ENCODE measurements at regions not wholly inside any gene's neighbourhood (a gene's known extent, or its start where the extent isn't known, plus 50 kb on each side); places are given as distances from the start of the nearest gene placed in this dataset.

DNA sequence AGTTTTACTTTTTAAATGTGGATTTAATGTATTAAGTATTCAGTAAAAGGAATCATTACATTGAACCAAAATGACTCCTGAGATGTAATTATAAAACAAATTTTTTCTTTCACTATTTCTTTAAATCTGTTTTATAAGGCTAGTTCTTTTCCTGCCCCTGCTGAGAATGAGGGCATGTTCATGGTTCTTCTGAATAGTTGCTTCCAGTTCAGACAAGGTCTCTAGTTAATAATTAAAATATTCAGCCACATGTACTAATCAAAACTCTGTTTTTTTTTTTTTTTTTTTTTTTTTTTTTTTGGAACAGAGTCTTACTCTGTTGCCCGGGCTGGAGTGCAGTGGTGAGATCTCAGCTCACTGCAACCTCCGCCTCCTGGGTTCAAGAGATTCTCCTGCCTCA lies 321.2 kb downstream of the DNAJB9 start:
- H3K4me3 ChIP-seq (replicated peaks in 1 of 4; ENCODE audit: control extremely low read depth in 1 of 4, insufficient read depth in 1 of 4, low read depth in 3 of 4, low read length in 4 of 4): no peak overlapping the region
- H3K4me1 ChIP-seq (ENCODE audit: control insufficient read depth, extremely low read depth, insufficient read depth, low read length): no peaks in the 10 kb centered on the region
- no peak overlapping the region for H3K4me2 ChIP-seq (ENCODE audit: extremely low read depth, insufficient read depth, low read length)
- no peak for DNase-seq (ENCODE audit: low read depth in 2 of 2)
- no peak overlapping the region for H3K9ac ChIP-seq (ENCODE audit: insufficient read depth, low read length)
- no peak overlapping the region for H3K27ac ChIP-seq (ENCODE audit: insufficient read depth, low read length)
- H3K27me3 ChIP-seq (ENCODE audit: control insufficient read depth, insufficient read depth, low read length): no peaks in the 10 kb centered on the region
- H3K79me2 ChIP-seq (ENCODE audit: control insufficient read depth, insufficient read depth, low read length): no peaks in the 10 kb centered on the region
- H3K9me3 ChIP-seq (ENCODE audit: control insufficient read depth, insufficient read depth, low read depth, low read length): no peaks in the 10 kb centered on the region
- TF ChIP-seq, protein P1, sequence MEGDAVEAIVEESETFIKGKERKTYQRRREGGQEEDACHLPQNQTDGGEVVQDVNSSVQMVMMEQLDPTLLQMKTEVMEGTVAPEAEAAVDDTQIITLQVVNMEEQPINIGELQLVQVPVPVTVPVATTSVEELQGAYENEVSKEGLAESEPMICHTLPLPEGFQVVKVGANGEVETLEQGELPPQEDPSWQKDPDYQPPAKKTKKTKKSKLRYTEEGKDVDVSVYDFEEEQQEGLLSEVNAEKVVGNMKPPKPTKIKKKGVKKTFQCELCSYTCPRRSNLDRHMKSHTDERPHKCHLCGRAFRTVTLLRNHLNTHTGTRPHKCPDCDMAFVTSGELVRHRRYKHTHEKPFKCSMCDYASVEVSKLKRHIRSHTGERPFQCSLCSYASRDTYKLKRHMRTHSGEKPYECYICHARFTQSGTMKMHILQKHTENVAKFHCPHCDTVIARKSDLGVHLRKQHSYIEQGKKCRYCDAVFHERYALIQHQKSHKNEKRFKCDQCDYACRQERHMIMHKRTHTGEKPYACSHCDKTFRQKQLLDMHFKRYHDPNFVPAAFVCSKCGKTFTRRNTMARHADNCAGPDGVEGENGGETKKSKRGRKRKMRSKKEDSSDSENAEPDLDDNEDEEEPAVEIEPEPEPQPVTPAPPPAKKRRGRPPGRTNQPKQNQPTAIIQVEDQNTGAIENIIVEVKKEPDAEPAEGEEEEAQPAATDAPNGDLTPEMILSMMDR (conservative IDR thresholded peaks at IDR 0.05 in 1 of 2, IDR thresholded peaks at IDR 0.05 in 1 of 2; ENCODE audit: low read depth in 1 of 2, low read length in 2 of 2): no peak
- TF ChIP-seq EZH2 (IDR thresholded peaks at IDR 0.05; ENCODE audit: low read length, missing control alignments): no peak
- no peaks in the 10 kb centered on the region for H3K36me3 ChIP-seq (ENCODE audit: control insufficient read depth, insufficient read depth, low read length)
- H2AFZ ChIP-seq (ENCODE audit: low read length): no peak overlapping the region
- no peaks in the 10 kb centered on the region for H4K20me1 ChIP-seq (ENCODE audit: control insufficient read depth, extremely low read depth, insufficient read depth, low read length)

- H3K79me2 ChIP-seq (ENCODE audit: control insufficient read depth, insufficient read depth, low read length): no peaks in the 10 kb centered on the region
- H3K36me3 ChIP-seq (ENCODE audit: control insufficient read depth, insufficient read depth, low read length): no peaks in the 10 kb centered on the region
- no peaks in the 10 kb centered on the region for H3K4me1 ChIP-seq (ENCODE audit: control insufficient read depth, extremely low read depth, insufficient read depth, low read length)
- H3K9me3 ChIP-seq (ENCODE audit: control insufficient read depth, insufficient read depth, low read depth, low read length): no peaks in the 10 kb centered on the region
- no peak overlapping the region for H3K27ac ChIP-seq (ENCODE audit: insufficient read depth, low read length)
- H2AFZ ChIP-seq (ENCODE audit: low read length): no peak overlapping the region
- H3K27me3 ChIP-seq (ENCODE audit: control insufficient read depth, insufficient read depth, low read length): no peaks in the 10 kb centered on the region
- no peak overlapping the region for H3K4me2 ChIP-seq (ENCODE audit: extremely low read depth, insufficient read depth, low read length)
- no peaks in the 10 kb centered on the region for H4K20me1 ChIP-seq (ENCODE audit: control insufficient read depth, extremely low read depth, insufficient read depth, low read length)
- TF ChIP-seq, protein P1 (conservative IDR thresholded peaks at IDR 0.05 in 1 of 2, IDR thresholded peaks at IDR 0.05 in 1 of 2; ENCODE audit: low read depth in 1 of 2, low read length in 2 of 2): no peak
- TF ChIP-seq EZH2 (IDR thresholded peaks at IDR 0.05; ENCODE audit: low read length, missing control alignments): no peak
- H3K4me3 ChIP-seq (replicated peaks in 1 of 4; ENCODE audit: control extremely low read depth in 1 of 4, insufficient read depth in 1 of 4, low read depth in 3 of 4, low read length in 4 of 4): no peak overlapping the region
- H3K9ac ChIP-seq (ENCODE audit: insufficient read depth, low read length): no peak overlapping the region
- no peak for DNase-seq (ENCODE audit: low read depth in 2 of 2)
These were observed 338.8 kb downstream of the DNAJB9 start for GRCh38 chr7:108908456-108908855.

DNA sequence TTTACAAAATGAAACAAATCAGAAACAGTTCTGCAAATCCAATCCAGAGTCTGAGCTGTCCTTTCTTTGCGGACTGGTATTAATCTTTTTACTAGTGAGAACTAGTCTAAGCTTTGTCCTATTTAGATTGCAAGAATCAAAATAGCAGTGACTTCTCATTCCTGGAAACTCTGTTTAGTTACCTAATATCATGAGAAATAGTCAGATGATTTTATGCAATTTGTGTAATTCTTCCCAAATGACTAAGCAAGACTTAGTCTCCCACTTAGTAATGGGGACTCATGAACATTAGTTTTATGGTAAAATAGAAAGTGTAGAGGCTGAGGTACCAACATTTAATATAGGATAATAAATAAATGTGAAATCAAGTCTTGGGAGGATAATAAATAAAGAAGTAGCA lies 341.3 kb downstream of the DNAJB9 start:
- no peaks in the 10 kb centered on the region for H3K9me3 ChIP-seq (ENCODE audit: control insufficient read depth, insufficient read depth, low read depth, low read length)
- TF ChIP-seq, protein P1 (conservative IDR thresholded peaks at IDR 0.05 in 1 of 2, IDR thresholded peaks at IDR 0.05 in 1 of 2; ENCODE audit: low read depth in 1 of 2, low read length in 2 of 2): no peak
- no peak for TF ChIP-seq EZH2 (IDR thresholded peaks at IDR 0.05; ENCODE audit: low read length, missing control alignments)

More for the DNA sequence above, 341.3 kb downstream of the DNAJB9 start:
- H3K9ac ChIP-seq (ENCODE audit: insufficient read depth, low read length): no peak overlapping the region
- H3K4me1 ChIP-seq (ENCODE audit: control insufficient read depth, extremely low read depth, insufficient read depth, low read length): no peaks in the 10 kb centered on the region
- no peaks in the 10 kb centered on the region for H4K20me1 ChIP-seq (ENCODE audit: control insufficient read depth, extremely low read depth, insufficient read depth, low read length)
- H3K27me3 ChIP-seq (ENCODE audit: control insufficient read depth, insufficient read depth, low read length): no peaks in the 10 kb centered on the region
- no peak overlapping the region for H3K27ac ChIP-seq (ENCODE audit: insufficient read depth, low read length)
- no peak overlapping the region for H3K4me2 ChIP-seq (ENCODE audit: extremely low read depth, insufficient read depth, low read length)
- H3K36me3 ChIP-seq (ENCODE audit: control insufficient read depth, insufficient read depth, low read length): no peaks in the 10 kb centered on the region
- no peak overlapping the region for H2AFZ ChIP-seq (ENCODE audit: low read length)
- H3K79me2 ChIP-seq (ENCODE audit: control insufficient read depth, insufficient read depth, low read length): no peaks in the 10 kb centered on the region
- no peak for DNase-seq (ENCODE audit: low read depth in 2 of 2)
- no peak overlapping the region for H3K4me3 ChIP-seq (replicated peaks in 1 of 4; ENCODE audit: control extremely low read depth in 1 of 4, insufficient read depth in 1 of 4, low read depth in 3 of 4, low read length in 4 of 4)

Data from fibroblast of lung (primary cell).